Prostate gland (tissue), 2 donors: ENCODE measurements at regions not wholly inside any gene's neighbourhood (a gene's known extent, or its start where the extent isn't known, plus 50 kb on each side); places are given as distances from the start of the nearest gene placed in this dataset.

ENCODE experiments used
- CTCF ChIP-seq, 4 experiments: fragments of 200-600 bp in 2 of 4; fragments of 450-650 bp in 2 of 4; sonication (generic) in 2 of 4; IDR thresholded peaks; 1 replicate in 3 of 4; 2 replicates in 1 of 4; pipeline ENCODE4 v1.5.1; 2016 to 2019; ENCODE audit warnings: antibody characterized with exemption in 4 of 4, mild to moderate bottlenecking in 2 of 4, moderate library complexity in 2 of 4
- POLR2A ChIP-seq: fragments of 450-650 bp; IDR thresholded peaks from one replicate; pipeline ENCODE4 v1.6.1; 2016; ENCODE audit warnings: antibody characterized with exemption, mild to moderate bottlenecking

DNA sequence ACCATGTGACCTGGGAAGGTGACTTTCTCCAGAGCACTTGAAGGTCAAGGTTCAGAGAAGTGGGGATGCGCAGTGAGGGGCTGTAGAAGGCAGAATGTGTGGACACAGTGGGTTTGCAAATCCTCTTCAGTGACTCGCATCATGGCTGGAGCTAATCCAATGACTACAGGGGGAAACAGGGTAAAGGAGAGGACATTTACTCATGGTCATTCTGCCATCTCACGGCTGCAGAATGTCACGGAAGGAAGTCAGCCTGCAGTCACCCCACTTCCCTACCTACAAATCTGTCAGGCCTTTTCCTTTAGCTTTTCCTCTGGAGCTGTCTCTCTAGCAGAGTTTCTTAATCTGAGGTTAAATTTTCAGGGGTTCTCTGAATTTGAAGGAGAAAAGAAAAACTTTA is 337.6 kb downstream of the CDC5L start:
- no peak for TF ChIP-seq CTCF (IDR thresholded peaks at IDR 0.05)
- no peak for TF ChIP-seq POLR2A
